PC-9 (cell line): ENCODE measurements at regions not wholly inside any gene's neighbourhood (a gene's known extent, or its start where the extent isn't known, plus 50 kb on each side); places are given as distances from the start of the nearest gene placed in this dataset.

Source experiments
- EZH2 ChIP-seq: fragments of 200-600 bp; sonication (generic); IDR thresholded peaks from 2 replicates; pipeline ENCODE4 v1.8.0; 2017; ENCODE audit warnings: antibody characterized with exemption, low read depth
- TF ChIP-seq, protein P1 (sequence below): fragments of 200-600 bp; sonication (generic); conservative IDR thresholded peaks from 2 replicates; pipeline ENCODE4 v1.6.1; 2017; ENCODE audit warnings: mixed run types, antibody characterized with exemption, mild to moderate bottlenecking, moderate library complexity

DNA sequence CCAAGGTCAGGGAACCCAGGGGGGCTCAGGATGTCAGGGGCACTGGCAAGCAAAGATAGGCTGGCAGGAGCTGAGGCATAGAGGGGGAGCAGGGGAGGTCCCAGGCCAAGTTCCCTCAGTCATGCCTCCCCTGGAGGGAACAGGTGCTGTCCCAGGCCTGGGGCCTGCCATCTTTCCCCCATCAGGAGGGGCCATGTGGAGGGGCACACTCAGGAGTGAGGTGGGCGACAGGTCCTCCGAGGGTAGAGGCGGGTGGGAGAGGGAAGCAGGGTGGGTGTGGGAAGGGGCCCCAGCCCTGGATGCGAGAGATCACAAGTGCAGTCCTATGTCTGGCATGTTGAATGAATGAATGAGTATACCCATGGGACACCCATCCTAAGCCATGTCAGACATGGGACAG lies 127.7 kb upstream of the GLI2 start:
- TF ChIP-seq, protein P1, sequence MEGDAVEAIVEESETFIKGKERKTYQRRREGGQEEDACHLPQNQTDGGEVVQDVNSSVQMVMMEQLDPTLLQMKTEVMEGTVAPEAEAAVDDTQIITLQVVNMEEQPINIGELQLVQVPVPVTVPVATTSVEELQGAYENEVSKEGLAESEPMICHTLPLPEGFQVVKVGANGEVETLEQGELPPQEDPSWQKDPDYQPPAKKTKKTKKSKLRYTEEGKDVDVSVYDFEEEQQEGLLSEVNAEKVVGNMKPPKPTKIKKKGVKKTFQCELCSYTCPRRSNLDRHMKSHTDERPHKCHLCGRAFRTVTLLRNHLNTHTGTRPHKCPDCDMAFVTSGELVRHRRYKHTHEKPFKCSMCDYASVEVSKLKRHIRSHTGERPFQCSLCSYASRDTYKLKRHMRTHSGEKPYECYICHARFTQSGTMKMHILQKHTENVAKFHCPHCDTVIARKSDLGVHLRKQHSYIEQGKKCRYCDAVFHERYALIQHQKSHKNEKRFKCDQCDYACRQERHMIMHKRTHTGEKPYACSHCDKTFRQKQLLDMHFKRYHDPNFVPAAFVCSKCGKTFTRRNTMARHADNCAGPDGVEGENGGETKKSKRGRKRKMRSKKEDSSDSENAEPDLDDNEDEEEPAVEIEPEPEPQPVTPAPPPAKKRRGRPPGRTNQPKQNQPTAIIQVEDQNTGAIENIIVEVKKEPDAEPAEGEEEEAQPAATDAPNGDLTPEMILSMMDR: no peak
- no peak for TF ChIP-seq EZH2
